ENCODE measurements at regions not wholly inside any gene's neighbourhood (a gene's known extent, or its start where the extent isn't known, plus 50 kb on each side); places are given as distances from the start of the nearest gene placed in this dataset.

- TF ChIP-seq NRF1 (IDR thresholded peaks at IDR 0.05; ENCODE audit: low read depth, low read length), result no peak
- TF ChIP-seq CTCF (IDR thresholded peaks at IDR 0.05), result no peak
- no peak for TF ChIP-seq NFIC (IDR thresholded peaks at IDR 0.05; ENCODE audit: borderline replicate concordance)
- no peak for TF ChIP-seq POLR2AphosphoS5 (IDR thresholded peaks at IDR 0.05; ENCODE audit: low read depth, low read length)
- TF ChIP-seq TAF1 (IDR thresholded peaks at IDR 0.05; ENCODE audit: borderline replicate concordance, low read depth, low read length), result no peak
- no peak for TF ChIP-seq GATA2 (CRISPR knock-in tag; IDR thresholded peaks at IDR 0.05)
- TF ChIP-seq SIN3A (IDR thresholded peaks at IDR 0.05; ENCODE audit: borderline replicate concordance, low read depth, low read length), result no peak
- no peak for TF ChIP-seq EZH2phosphoT487 (IDR thresholded peaks at IDR 0.05; ENCODE audit: borderline replicate concordance, low read depth)
- TF ChIP-seq RAD21 (IDR thresholded peaks at IDR 0.05; ENCODE audit: low read length), result no peak
- no peak for TF ChIP-seq ELF1 (IDR thresholded peaks at IDR 0.05)
- no peak for TF ChIP-seq RXRA (IDR thresholded peaks at IDR 0.05; ENCODE audit: borderline replicate concordance, low read depth)
- TF ChIP-seq MEF2A (IDR thresholded peaks at IDR 0.05; ENCODE audit: borderline replicate concordance, low read depth), result no peak
- TF ChIP-seq USF2 (IDR thresholded peaks at IDR 0.05; ENCODE audit: borderline replicate concordance, low read depth, low read length), result no peak
- TF ChIP-seq GABPA (IDR thresholded peaks at IDR 0.05; ENCODE audit: low read depth), result no peak
Measured at GRCh38 chr14:41016213-41016612, 590.5 kb upstream of the LRFN5 start.
